HG02943 (cell line): ENCODE measurements at regions not wholly inside any gene's neighbourhood (a gene's known extent, or its start where the extent isn't known, plus 50 kb on each side); places are given as distances from the start of the nearest gene placed in this dataset.
"Not testable (repeated sequence)": the region's sequence is repeated elsewhere in the genome, so short reads cannot be mapped to it uniquely, and the experiment has no call there.

ENCODE experiments used
- ATAC-seq: cut with Tn5 transposase; IDR thresholded peaks from one replicate; pipeline ENCODE4 v1.9.1; 2021; ENCODE audit warnings: mild to moderate bottlenecking, low read depth, moderate library complexity; ENCODE audit not compliant: unreplicated experiment

GRCh38 chr5:92676215-92677165, 904.5 kb downstream of the NR2F1-AS1 start:
- ATAC-seq = no peak

- no peak for ATAC-seq
These were observed 906.7 kb downstream of the NR2F1-AS1 start for GRCh38 chr5:92674321-92674720.

- ATAC-seq = no peak
These were observed 915.5 kb downstream of the NR2F1-AS1 start for GRCh38 chr5:92665506-92665905.

GRCh38 chr5:92662741-92663140, 918.3 kb downstream of the NR2F1-AS1 start:
- ATAC-seq = no peak

- ATAC-seq = no peak
These were observed 921.8 kb downstream of the NR2F1-AS1 start for GRCh38 chr5:92659246-92659645.

- not testable (repeated sequence) for ATAC-seq
These were observed 926.4 kb downstream of the NR2F1-AS1 start for GRCh38 chr5:92654601-92655000.

GRCh38 chr5:92653730-92654461, 927.1 kb downstream of the NR2F1-AS1 start:
- ATAC-seq = no peak

GRCh38 chr5:92652756-92653155, 928.3 kb downstream of the NR2F1-AS1 start:
- no peak for ATAC-seq

- ATAC-seq = no peak
These were observed 936.6 kb downstream of the NR2F1-AS1 start for GRCh38 chr5:92644266-92644886.

GRCh38 chr5:92641031-92641962, 939.7 kb downstream of the NR2F1-AS1 start:
- ATAC-seq = no peak

GRCh38 chr5:92640340-92640739, 940.7 kb downstream of the NR2F1-AS1 start:
- no peak for ATAC-seq

- no peak for ATAC-seq
These were observed 943.1 kb downstream of the NR2F1-AS1 start for GRCh38 chr5:92637960-92638359.

- no peak for ATAC-seq
These were observed 943.8 kb downstream of the NR2F1-AS1 start for GRCh38 chr5:92637247-92637646.

- no peak for ATAC-seq
These were observed 946.0 kb downstream of the NR2F1-AS1 start for GRCh38 chr5:92635001-92635461.

- no peak for ATAC-seq
These were observed 947.0 kb downstream of the NR2F1-AS1 start for GRCh38 chr5:92633875-92634487.

GRCh38 chr5:92633176-92633575, 947.8 kb downstream of the NR2F1-AS1 start:
- no peak for ATAC-seq

- ATAC-seq = not testable (repeated sequence)
These were observed 949.8 kb downstream of the NR2F1-AS1 start for GRCh38 chr5:92631237-92631701.

GRCh38 chr5:92629574-92629973, 951.4 kb downstream of the NR2F1-AS1 start:
- ATAC-seq = no peak

- ATAC-seq = no peak
These were observed 952.0 kb downstream of the NR2F1-AS1 start for GRCh38 chr5:92629000-92629399.
